OCI-LY3 (cell line): ENCODE measurements at regions not wholly inside any gene's neighbourhood (a gene's known extent, or its start where the extent isn't known, plus 50 kb on each side); places are given as distances from the start of the nearest gene placed in this dataset.

Source experiments
- H2AFZ ChIP-seq: fragments of 200-600, 300-600 bp; shearing (Covaris generic); 2 replicates; pipeline ENCODE4 v1.6.0; 2014; ENCODE audit warnings: antibody characterized with exemption, low read depth, low read length
- H3K27ac ChIP-seq: fragments of 200-600, 300-600 bp; sonication (generic); 2 replicates; pipeline ENCODE4 v1.5.1; 2014; ENCODE audit warnings: mild to moderate bottlenecking, low read length, moderate library complexity, mixed read lengths
- H3K27me3 ChIP-seq: fragments of 200-600, 300-600 bp; sonication (generic); 2 replicates; pipeline ENCODE4 v1.6.1; 2014; ENCODE audit warnings: low read depth, low read length, mixed read lengths
- H3K36me3 ChIP-seq: fragments of 200-600, 300-600 bp; sonication (generic); replicated peaks from 2 replicates; pipeline ENCODE3; 2014; ENCODE audit warnings: low read depth, low read length, mixed read lengths
- H3K4me1 ChIP-seq: fragments of 300-600, 200-600 bp; sonication (generic); 2 replicates; pipeline ENCODE4 v1.6.1; 2014; ENCODE audit warnings: low read length, mixed read lengths
- H3K4me2 ChIP-seq: fragments of 200-600, 300-600 bp; sonication (generic); 2 replicates; pipeline ENCODE4 v1.6.1; 2014; ENCODE audit warnings: low read length, mixed read lengths
- H3K4me3 ChIP-seq: fragments of 300-600, 200-600 bp; sonication (generic); 2 replicates; pipeline ENCODE4 v1.5.1; 2014; ENCODE audit warnings: antibody characterized with exemption, mild to moderate bottlenecking, low read length, moderate library complexity
- H3K79me2 ChIP-seq: fragments of 300-600, 200-600 bp; shearing (Covaris generic); 2 replicates; pipeline ENCODE4 v1.6.1; 2014; ENCODE audit warnings: mild to moderate bottlenecking, low read length, mixed read lengths
- H3K9ac ChIP-seq: fragments of 300-600, 200-600 bp; shearing (Covaris generic); 2 replicates; pipeline ENCODE4 v1.6.0; 2014; ENCODE audit warnings: mild to moderate bottlenecking, low read length, moderate library complexity
- H3K9me3 ChIP-seq: fragments of 200-600, 300-600 bp; shearing (Covaris generic); 2 replicates; pipeline ENCODE4 v1.6.1; 2014; ENCODE audit warnings: low read length, mixed read lengths; ENCODE audit not compliant: insufficient read depth
- H4K20me1 ChIP-seq: fragments of 200-600, 300-600 bp; sonication (generic); 2 replicates; pipeline ENCODE4 v1.6.1; 2016; ENCODE audit warnings: low read length, mixed read lengths; ENCODE audit not compliant: insufficient read depth
- EZH2phosphoT487 ChIP-seq: fragments of 200-600 bp; shearing (Covaris generic); IDR thresholded peaks from 2 replicates; pipeline ENCODE4 v1.6.1; 2018; ENCODE audit warnings: antibody characterized with exemption, mixed run types, low read depth
- TF ChIP-seq, protein P1 (sequence below): fragments of 200-600, 300-600 bp; sonication (generic); IDR thresholded peaks from 2 replicates; pipeline ENCODE4 v1.5.1; 2014; ENCODE audit warnings: antibody characterized with exemption, low read length, low read depth

DNA sequence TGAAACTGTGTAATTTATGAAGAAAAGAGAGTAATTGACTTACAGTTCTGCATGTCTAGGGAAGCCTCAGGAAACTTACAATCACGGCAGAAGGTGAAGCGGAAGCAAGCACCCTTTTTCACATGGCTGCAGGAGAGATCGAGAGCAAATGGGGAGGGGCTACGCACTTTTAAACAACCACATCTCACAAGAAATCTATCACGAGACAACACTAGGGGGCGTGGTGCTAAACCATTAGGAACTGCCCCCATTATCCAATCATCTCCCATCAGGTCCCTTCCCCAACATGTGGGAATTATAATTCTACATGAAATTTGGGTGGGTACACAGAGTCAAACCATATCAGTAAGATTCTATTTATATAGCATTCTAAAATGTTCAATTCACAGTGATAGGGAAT, 114.8 kb upstream of the TRPC4 start:
- H3K9ac ChIP-seq = no peak overlapping the region
- no peaks in the 10 kb centered on the region for H3K79me2 ChIP-seq
- H3K4me2 ChIP-seq = no peak overlapping the region
- H3K9me3 ChIP-seq = no peaks in the 10 kb centered on the region
- H3K27ac ChIP-seq = no peak overlapping the region
- H2AFZ ChIP-seq = no peak overlapping the region
- TF ChIP-seq, protein P1, sequence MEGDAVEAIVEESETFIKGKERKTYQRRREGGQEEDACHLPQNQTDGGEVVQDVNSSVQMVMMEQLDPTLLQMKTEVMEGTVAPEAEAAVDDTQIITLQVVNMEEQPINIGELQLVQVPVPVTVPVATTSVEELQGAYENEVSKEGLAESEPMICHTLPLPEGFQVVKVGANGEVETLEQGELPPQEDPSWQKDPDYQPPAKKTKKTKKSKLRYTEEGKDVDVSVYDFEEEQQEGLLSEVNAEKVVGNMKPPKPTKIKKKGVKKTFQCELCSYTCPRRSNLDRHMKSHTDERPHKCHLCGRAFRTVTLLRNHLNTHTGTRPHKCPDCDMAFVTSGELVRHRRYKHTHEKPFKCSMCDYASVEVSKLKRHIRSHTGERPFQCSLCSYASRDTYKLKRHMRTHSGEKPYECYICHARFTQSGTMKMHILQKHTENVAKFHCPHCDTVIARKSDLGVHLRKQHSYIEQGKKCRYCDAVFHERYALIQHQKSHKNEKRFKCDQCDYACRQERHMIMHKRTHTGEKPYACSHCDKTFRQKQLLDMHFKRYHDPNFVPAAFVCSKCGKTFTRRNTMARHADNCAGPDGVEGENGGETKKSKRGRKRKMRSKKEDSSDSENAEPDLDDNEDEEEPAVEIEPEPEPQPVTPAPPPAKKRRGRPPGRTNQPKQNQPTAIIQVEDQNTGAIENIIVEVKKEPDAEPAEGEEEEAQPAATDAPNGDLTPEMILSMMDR = peak; percentile 33
- TF ChIP-seq EZH2phosphoT487 = no peak
- no peaks in the 10 kb centered on the region for H3K27me3 ChIP-seq
- no peak overlapping the region for H3K4me3 ChIP-seq
- no peaks in the 10 kb centered on the region for H4K20me1 ChIP-seq
- H3K4me1 ChIP-seq = no peaks in the 10 kb centered on the region
- no peaks in the 10 kb centered on the region for H3K36me3 ChIP-seq

GRCh38 chr13:37981932-37982331, 112.4 kb upstream of the TRPC4 start:
- no peak for TF ChIP-seq EZH2phosphoT487
- TF ChIP-seq, protein P1 = no peak

GRCh38 chr13:37978680-37979079, 109.1 kb upstream of the TRPC4 start:
- no peaks in the 10 kb centered on the region for H4K20me1 ChIP-seq
- H3K36me3 ChIP-seq = no peaks in the 10 kb centered on the region
- no peaks in the 10 kb centered on the region for H3K9me3 ChIP-seq
- H3K27ac ChIP-seq = no peak overlapping the region
- no peak overlapping the region for H3K4me3 ChIP-seq
- H3K4me1 ChIP-seq = no peaks in the 10 kb centered on the region
- H3K27me3 ChIP-seq = no peaks in the 10 kb centered on the region
- H3K4me2 ChIP-seq = no peak overlapping the region
- H3K79me2 ChIP-seq = no peaks in the 10 kb centered on the region
- TF ChIP-seq EZH2phosphoT487 = no peak
- TF ChIP-seq, protein P1 = no peak
- H2AFZ ChIP-seq = no peak overlapping the region
- no peak overlapping the region for H3K9ac ChIP-seq

More at GRCh38 chr13:37981932-37982331, 112.4 kb upstream of the TRPC4 start:
- Histone ChIP-seq H3K79me2 (no peaks in the 10 kb centered on the region), H2AFZ (no peak overlapping the region), H3K4me1 (no peaks in the 10 kb centered on the region), H3K9ac (no peak overlapping the region), H3K9me3 (no peaks in the 10 kb centered on the region), H3K4me3 (no peak overlapping the region), H3K27ac (no peak overlapping the region), H3K36me3 (no peaks in the 10 kb centered on the region), H3K27me3 (no peaks in the 10 kb centered on the region), H3K4me2 (no peak overlapping the region), H4K20me1 (no peaks in the 10 kb centered on the region)

DNA sequence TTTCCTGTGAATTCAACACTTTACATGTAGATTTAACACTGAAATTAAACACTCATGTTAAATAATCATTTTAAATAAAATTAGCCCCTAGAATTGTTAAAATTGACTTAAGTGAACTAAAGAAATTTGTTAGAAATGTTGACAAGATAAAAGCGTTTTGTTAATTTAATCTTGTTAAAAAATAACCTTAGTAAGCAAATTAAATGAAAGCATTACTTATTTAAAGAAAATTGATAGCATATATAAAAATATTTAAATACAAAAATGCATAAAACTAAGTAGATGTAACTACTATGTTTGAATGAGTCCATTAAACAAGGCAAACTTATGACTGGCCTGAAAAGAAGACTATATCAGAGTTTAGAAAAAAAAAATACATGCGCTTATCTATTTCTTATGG, 99.0 kb upstream of the TRPC4 start:
- Histone ChIP-seq H3K4me1 (no peaks in the 10 kb centered on the region), H3K4me2 (no peak overlapping the region), H3K27me3 (no peaks in the 10 kb centered on the region), H3K9me3 (no peaks in the 10 kb centered on the region), H3K4me3 (no peak overlapping the region), H3K27ac (no peak overlapping the region), H3K9ac (no peak overlapping the region), H2AFZ (no peak overlapping the region), H3K36me3 (no peaks in the 10 kb centered on the region), H4K20me1 (no peaks in the 10 kb centered on the region), H3K79me2 (no peaks in the 10 kb centered on the region)
- no peak for TF ChIP-seq EZH2phosphoT487
- TF ChIP-seq, protein P1 = no peak
